Right hindlimb (tissue), 1 donor: ENCODE measurements at regions not wholly inside any gene's neighbourhood (a gene's known extent, or its start where the extent isn't known, plus 50 kb on each side); places are given as distances from the start of the nearest gene placed in this dataset.

Experiments
- DNase-seq: peaks from one replicate; pipeline ENCODE4 v3.0.0-alpha.2; 2018

DNA sequence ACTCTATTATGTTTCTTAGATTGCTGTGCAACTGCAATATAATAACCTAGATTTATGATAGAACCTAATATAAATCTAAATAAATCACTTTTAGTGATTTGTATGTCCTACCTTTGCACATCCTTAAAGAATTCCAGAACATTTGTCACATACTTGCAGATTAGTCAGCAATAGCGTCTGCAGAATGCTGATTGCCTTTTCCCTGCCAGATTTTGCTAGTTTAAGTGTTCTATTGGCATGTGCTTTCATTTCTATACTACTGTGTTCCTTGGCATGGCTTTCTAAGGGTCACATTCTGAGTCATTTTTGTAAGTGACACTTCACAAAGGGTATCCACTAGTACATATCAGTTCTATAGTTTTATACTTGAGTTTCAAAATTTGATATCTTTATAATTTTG, 303.1 kb upstream of the GIMD1 start:
- no peak for DNase-seq

DNA sequence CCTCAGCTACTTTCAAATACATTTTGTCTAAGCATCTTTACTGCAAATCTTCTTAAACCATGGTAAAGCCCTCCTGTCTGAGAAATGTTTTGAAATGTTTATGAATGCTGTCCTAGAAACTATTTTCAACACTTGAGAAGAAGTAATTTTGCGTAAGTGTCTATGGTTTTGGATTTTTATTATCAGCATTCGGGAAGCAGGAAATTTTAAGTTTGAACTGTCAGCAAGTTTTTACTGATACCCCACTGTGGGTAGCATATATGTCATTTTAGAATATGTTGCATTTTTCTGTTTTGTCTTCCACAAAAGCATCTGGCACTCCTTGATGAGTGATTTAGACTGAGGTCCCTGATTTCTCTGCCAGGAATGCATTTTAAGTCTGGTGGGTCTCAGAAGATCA, 302.4 kb upstream of the GIMD1 start:
- DNase-seq = no peak

DNA sequence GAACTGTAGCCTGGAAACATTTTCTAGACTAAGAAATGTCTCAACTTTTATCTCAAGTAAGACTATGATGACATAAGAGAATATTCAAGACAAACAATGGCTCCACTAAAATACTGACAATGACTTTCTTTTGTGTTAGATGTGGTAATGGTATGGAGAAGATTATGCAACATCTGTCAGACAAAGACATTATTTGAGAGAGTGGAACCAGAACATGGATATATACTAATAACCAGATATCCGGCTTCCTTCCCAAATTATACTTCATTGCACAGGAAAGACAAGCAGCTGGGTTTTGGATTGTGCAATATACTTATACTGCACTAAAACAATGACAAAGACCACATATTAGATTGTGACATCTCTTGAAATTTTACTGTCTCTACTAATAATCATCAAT, 290.8 kb upstream of the GIMD1 start:
- no peak for DNase-seq

GRCh38 chr4:106652095-106652494, 283.5 kb upstream of the GIMD1 start:
- DNase-seq = no peak

DNA sequence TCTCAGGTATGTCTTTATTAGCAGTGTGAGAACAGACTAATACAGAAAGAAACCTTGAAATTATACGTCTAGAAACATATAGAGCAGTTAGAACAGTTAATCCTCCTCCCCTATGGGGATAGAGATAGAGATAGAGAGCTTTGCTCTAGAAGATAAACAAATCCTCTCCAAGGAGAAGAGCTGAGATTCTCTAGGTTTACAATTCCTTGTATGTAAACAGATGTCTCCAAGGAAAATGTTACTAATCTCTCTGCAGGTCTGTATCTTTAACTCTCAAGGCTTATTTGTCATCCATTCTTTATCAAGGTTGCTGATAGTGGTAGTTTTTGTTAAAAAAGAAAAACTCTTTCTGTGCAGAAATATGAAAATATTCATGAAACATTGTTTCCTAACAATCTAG, 282.1 kb upstream of the GIMD1 start:
- no peak for DNase-seq

DNA sequence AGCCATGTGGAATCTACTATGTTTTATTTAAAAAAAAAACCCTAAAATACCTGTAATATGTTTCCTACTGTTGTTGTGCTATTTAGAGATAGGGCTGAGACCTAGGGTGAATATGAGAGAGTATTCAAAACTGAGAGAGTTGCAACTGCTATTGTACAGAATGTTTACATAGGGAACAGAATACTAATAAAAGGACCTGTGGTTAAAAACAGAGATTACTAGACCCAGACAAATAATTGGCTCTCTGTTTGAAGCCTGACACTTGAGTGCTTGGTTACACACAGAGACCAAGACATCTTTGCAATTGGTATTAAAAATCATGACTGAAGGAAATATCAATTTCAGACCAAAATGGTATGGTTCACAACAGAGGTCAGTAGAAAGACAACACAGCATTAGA, 278.9 kb upstream of the GIMD1 start:
- DNase-seq = no peak

- no peak for DNase-seq
These were observed 260.7 kb upstream of the GIMD1 start for GRCh38 chr4:106629268-106629625.

- no peak for DNase-seq
These were observed 260.1 kb upstream of the GIMD1 start for GRCh38 chr4:106628586-106629267.

DNA sequence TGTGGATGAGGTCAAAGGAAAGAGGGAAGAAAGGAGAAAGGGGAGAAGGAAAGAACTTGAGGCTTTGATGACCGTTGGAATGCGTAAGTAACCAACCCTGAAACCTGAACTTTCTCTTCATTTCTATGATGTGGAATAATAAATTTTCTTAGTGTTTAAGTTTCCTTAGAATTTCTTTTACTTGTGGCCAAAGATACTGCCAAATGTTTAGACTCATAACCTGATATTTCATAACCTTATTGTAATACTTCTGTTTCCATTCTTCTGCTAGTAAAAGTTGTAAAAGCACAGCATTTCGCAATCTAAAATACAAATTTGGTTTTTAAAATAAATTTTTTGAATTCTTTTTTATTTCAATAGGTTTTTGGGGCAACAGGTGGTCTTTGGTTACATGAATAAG, 258.5 kb upstream of the GIMD1 start:
- no peak for DNase-seq

- no peak for DNase-seq
These were observed 256.1 kb upstream of the GIMD1 start for GRCh38 chr4:106624671-106625070.

- no peak for DNase-seq
These were observed 250.4 kb upstream of the GIMD1 start for GRCh38 chr4:106618956-106619355.

DNA sequence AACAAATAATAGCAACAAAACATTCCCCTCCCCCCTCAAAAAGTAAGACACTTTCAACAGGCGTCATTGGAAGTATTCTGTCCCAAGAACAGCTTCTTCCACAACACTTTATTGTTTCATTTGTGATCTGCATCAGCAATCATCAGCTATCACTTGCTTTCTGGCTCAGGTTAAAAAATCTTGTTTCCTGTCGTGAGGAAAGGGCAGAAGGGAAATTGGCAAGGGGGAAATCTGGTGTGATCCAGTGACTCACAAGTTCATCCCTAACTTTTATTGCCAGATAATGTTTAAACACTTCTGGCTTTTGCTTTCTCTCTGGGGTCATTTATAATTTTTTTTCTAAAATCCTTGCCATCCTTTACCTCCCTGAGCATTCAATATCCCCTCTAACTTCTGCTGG, 247.4 kb upstream of the GIMD1 start:
- DNase-seq = no peak

GRCh38 chr4:106615410-106615945, 246.9 kb upstream of the GIMD1 start:
- no peak for DNase-seq

DNA sequence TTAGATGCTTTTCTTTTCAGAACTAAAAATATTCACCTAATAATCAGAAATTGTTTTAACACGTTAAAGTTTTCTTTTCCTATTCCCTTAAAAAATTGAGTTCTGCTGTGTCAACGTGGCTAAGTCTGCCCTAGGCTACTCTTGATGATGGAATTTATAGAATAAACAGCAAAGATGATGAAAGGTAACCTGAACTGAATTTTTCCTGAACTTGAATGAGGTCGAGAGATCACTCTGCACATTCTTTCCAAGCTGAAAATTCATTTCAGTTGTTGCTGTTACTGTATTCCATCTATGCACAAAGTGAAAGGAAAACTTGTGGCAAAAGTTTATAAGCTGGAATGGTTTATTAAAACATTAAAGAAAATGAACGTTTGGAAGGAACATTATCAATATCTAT, 245.9 kb upstream of the GIMD1 start:
- DNase-seq = no peak

GRCh38 chr4:106609917-106610316, 241.3 kb upstream of the GIMD1 start:
- DNase-seq = no peak

DNA sequence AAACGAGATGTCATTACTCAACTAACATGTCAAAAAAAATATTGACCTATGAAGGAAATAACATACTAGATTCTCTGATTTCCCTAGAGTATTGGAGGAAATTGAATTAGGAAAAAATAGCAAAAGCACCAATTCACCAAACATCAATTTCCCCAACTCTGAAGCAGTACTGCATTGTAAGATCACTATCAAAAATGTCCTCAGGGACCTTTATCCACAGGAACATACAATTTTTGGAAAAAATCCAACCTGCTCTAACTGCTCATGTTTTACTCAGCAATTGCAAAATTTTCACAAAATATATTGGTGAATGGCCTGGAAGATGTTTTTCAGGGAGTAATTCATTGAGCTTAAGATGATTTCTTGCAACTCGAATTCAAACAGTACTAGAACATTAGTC, 239.0 kb upstream of the GIMD1 start:
- DNase-seq = no peak

DNA sequence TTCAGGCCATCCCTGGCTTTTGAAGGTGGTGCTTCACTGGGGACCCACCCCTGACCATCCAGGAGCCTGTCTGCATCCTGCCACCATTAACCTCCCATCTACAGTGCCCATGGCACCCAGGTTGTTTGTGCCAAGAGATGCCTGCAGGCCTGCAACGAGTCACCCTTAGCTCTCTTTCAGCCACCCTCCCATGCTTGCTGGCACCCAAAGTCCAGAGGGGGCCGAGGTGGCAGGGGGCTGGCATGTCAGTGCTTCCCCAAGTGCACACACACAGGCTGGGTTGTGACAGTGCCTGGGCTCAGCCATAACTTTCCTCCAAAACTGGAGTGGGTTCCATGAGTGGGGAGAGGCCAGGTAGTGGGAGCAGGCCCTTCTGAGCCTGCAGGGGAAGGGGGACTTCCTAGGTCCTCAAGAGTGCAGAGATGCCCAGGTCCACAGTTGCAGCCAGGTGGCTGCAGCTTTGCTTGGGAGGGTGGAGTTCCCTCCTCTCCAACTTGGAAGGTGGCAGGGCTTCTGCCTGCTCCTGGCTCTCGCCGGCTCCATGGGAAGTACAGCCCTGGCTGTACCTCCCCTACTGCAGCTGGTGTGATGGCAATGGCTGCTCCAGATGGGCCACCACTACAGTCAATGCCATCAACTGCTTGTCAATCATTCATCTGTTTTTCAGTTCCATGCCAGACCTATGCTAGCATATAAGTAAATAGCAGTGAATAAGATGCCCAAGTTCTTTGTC, 235.9 kb upstream of the GIMD1 start:
- no peak for DNase-seq

DNA sequence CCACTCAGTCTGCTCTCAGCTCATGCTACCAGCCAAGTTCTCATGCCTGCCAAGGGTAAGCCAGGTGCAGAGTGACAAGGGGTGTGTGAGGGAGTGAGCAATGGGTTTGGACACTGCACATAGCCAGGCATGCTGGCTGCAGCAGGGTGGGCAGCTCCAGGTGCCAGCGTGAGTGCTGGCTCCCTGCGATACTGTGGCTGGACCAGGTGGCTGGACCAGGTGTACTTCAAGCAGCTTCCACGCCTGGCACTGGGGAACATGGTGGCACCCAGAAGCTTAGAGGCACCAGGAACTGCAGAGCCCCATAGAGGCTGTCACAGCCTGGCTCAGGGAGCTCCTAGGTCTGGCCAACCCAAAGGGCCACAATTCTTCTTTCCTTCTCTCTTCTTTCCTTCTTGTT, 234.9 kb upstream of the GIMD1 start:
- DNase-seq = no peak

- peak; percentile 73 for DNase-seq
These were observed 234.1 kb upstream of the GIMD1 start for GRCh38 chr4:106602711-106603110.

GRCh38 chr4:106601519-106601918, 232.9 kb upstream of the GIMD1 start:
- DNase-seq = no peak

- no peak for DNase-seq
These were observed 227.3 kb upstream of the GIMD1 start for GRCh38 chr4:106595906-106596305.

DNA sequence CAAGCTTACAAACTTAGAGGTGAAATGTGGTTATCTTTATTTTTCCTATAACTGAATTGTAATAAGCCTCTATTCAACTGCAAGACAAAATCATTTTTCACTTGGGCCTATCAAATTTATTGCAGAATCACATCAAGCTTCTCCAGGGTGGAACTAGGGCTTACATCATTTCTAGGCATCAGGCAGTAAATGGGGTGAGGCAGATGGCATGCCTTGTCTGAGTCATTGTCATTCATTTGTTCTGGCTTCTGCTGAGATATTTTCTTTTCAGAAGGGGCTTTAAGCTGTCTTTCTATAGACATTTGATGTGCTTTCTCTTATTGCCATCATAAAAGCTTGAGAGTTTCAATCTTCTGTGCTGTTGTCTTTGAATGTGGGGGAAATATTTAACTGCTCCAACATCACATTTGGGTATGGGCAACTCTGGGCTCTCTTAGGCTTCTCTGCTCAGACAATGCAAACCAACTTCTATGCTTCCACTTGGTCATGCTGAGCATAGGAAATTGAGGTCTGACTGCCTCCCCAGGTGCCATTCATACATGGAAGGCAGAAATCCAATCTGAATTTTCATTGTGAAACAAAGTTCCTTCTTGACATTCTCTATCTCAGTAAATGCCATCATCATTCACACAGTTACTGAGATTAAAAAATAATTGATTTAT, 225.8 kb upstream of the GIMD1 start:
- DNase-seq = no peak

- no peak for DNase-seq
These were observed 220.3 kb upstream of the GIMD1 start for GRCh38 chr4:106588891-106589290.

GRCh38 chr4:106587558-106587957, 219.0 kb upstream of the GIMD1 start:
- no peak for DNase-seq
